ENCODE measurements at regions not wholly inside any gene's neighbourhood (a gene's known extent, or its start where the extent isn't known, plus 50 kb on each side); places are given as distances from the start of the nearest gene placed in this dataset.

- Histone ChIP-seq H2BK12ac (ENCODE audit: low read length) (no peak overlapping the region), H3K23ac (ENCODE audit: low read depth, low read length, poor library complexity) (no peak overlapping the region), H4K91ac (ENCODE audit: low read depth, low read length, poor library complexity) (no peak overlapping the region), H3K9ac (ENCODE audit: low read depth, low read length, poor library complexity) (no peak overlapping the region), H3K27me3 (ENCODE audit: control insufficient read depth in 3 of 3, insufficient read depth in 3 of 3, low read depth in 1 of 3, low read length in 3 of 3) (no peaks in the 10 kb centered on the region), H3K27ac (replicated peaks; ENCODE audit: low read length) (no peak overlapping the region), H3K79me1 (ENCODE audit: low read depth, low read length) (no peaks in the 10 kb centered on the region), H2AK5ac (ENCODE audit: low read depth, low read length) (no peak overlapping the region), H3K9me3 (replicated peaks in 1 of 2; ENCODE audit: control insufficient read depth in 2 of 2, insufficient read depth in 1 of 2, low read depth in 1 of 2, low read length in 2 of 2) (peaks cover 0 to 8% of the 10 kb centered on the region in 2 donors), H3K4ac (ENCODE audit: low read length) (no peak overlapping the region), H3K4me1 (ENCODE audit: control insufficient read depth in 2 of 2, insufficient read depth in 1 of 2, low read depth in 1 of 2, low read length in 2 of 2) (peaks cover 0 to 4% of the 10 kb centered on the region in 2 donors), H2BK15ac (ENCODE audit: low read length) (no peak overlapping the region), H3K36me3 (replicated peaks in 1 of 2; ENCODE audit: control insufficient read depth in 2 of 2, insufficient read depth in 2 of 2, low read length in 2 of 2) (no peaks in the 10 kb centered on the region), H2AFZ (ENCODE audit: low read length) (no peak overlapping the region), H3K4me2 (ENCODE audit: insufficient read depth, low read length, poor library complexity, severe bottlenecking) (no peak overlapping the region), H2BK120ac (ENCODE audit: low read depth, low read length) (no peak overlapping the region), H3K18ac (ENCODE audit: low read length) (no peak overlapping the region), H3K4me3 (ENCODE audit: low read length in 2 of 2) (no peak overlapping the region), H4K8ac (ENCODE audit: low read depth, low read length) (no peak overlapping the region), H3K14ac (ENCODE audit: low read length) (no peak overlapping the region), H2BK5ac (ENCODE audit: low read length) (no peak overlapping the region)
- no peak for DNase-seq (ENCODE audit: low spot score)
- WGBS, 2 donors (ENCODE audit: extremely low coverage in 2 of 2, insufficient read length in 2 of 2, insufficient replicate concordance in 1 of 2) = no CpG with 5 or more reads among the region's 1 CpG
Measured at GRCh38 chr5:61811052-61811451, 479.0 kb downstream of the ZSWIM6 start.

- Histone ChIP-seq H3K4me3 (ENCODE audit: low read length in 2 of 2) (no peak overlapping the region), H3K36me3 (replicated peaks in 1 of 2; ENCODE audit: control insufficient read depth in 2 of 2, insufficient read depth in 2 of 2, low read length in 2 of 2) (no peaks in the 10 kb centered on the region), H2BK120ac (ENCODE audit: low read depth, low read length) (no peak overlapping the region), H2AFZ (ENCODE audit: low read length) (no peak overlapping the region), H3K4me1 (ENCODE audit: control insufficient read depth in 2 of 2, insufficient read depth in 1 of 2, low read depth in 1 of 2, low read length in 2 of 2) (peaks cover 0 to 15% of the 10 kb centered on the region in 2 donors), H4K91ac (ENCODE audit: low read depth, low read length, poor library complexity) (no peak overlapping the region), H2AK5ac (ENCODE audit: low read depth, low read length) (no peak overlapping the region), H3K79me1 (ENCODE audit: low read depth, low read length) (no peaks in the 10 kb centered on the region), H2BK12ac (ENCODE audit: low read length) (no peak overlapping the region), H4K8ac (ENCODE audit: low read depth, low read length) (no peak overlapping the region), H3K4me2 (ENCODE audit: insufficient read depth, low read length, poor library complexity, severe bottlenecking) (no peak overlapping the region), H3K9me3 (replicated peaks in 1 of 2; ENCODE audit: control insufficient read depth in 2 of 2, insufficient read depth in 1 of 2, low read depth in 1 of 2, low read length in 2 of 2) (peaks cover 0 to 8% of the 10 kb centered on the region in 2 donors), H3K9ac (ENCODE audit: low read depth, low read length, poor library complexity) (no peak overlapping the region), H3K4ac (ENCODE audit: low read length) (no peak overlapping the region), H3K18ac (ENCODE audit: low read length) (no peak overlapping the region), H3K14ac (ENCODE audit: low read length) (no peak overlapping the region), H3K23ac (ENCODE audit: low read depth, low read length, poor library complexity) (no peak overlapping the region), H3K27me3 (ENCODE audit: control insufficient read depth in 3 of 3, insufficient read depth in 3 of 3, low read depth in 1 of 3, low read length in 3 of 3) (no peaks in the 10 kb centered on the region), H3K27ac (replicated peaks; ENCODE audit: low read length) (no peak overlapping the region), H2BK15ac (ENCODE audit: low read length) (no peak overlapping the region), H2BK5ac (ENCODE audit: low read length) (no peak overlapping the region)
- WGBS, 2 donors (ENCODE audit: extremely low coverage in 2 of 2, insufficient read length in 2 of 2, insufficient replicate concordance in 1 of 2) = no CpG with 5 or more reads among the region's 1 CpG
- no peak for DNase-seq (ENCODE audit: low spot score)
Measured at GRCh38 chr5:61813361-61813760, 481.3 kb downstream of the ZSWIM6 start.

- no peak overlapping the region for H3K14ac ChIP-seq (ENCODE audit: low read length)
- H3K4ac ChIP-seq (ENCODE audit: low read length) = no peak overlapping the region
- peaks cover 0 to 15% of the 10 kb centered on the region in 2 donors for H3K4me1 ChIP-seq (ENCODE audit: control insufficient read depth in 2 of 2, insufficient read depth in 1 of 2, low read depth in 1 of 2, low read length in 2 of 2)
- H3K23ac ChIP-seq (ENCODE audit: low read depth, low read length, poor library complexity) = no peak overlapping the region
- H4K8ac ChIP-seq (ENCODE audit: low read depth, low read length) = no peak overlapping the region
- WGBS, 2 donors (ENCODE audit: extremely low coverage in 2 of 2, insufficient read length in 2 of 2, insufficient replicate concordance in 1 of 2) = no CpG with 5 or more reads among the region's 1 CpG
- H3K4me2 ChIP-seq (ENCODE audit: insufficient read depth, low read length, poor library complexity, severe bottlenecking) = no peak overlapping the region
- no peak for DNase-seq (ENCODE audit: low spot score)
- no peaks in the 10 kb centered on the region for H3K27me3 ChIP-seq (ENCODE audit: control insufficient read depth in 3 of 3, insufficient read depth in 3 of 3, low read depth in 1 of 3, low read length in 3 of 3)
- no peak overlapping the region for H2BK120ac ChIP-seq (ENCODE audit: low read depth, low read length)
- H3K9me3 ChIP-seq (replicated peaks in 1 of 2; ENCODE audit: control insufficient read depth in 2 of 2, insufficient read depth in 1 of 2, low read depth in 1 of 2, low read length in 2 of 2) = peaks cover 0 to 17% of the 10 kb centered on the region in 2 donors
- no peak overlapping the region for H4K91ac ChIP-seq (ENCODE audit: low read depth, low read length, poor library complexity)
- H3K18ac ChIP-seq (ENCODE audit: low read length) = no peak overlapping the region
- no peak overlapping the region for H2BK15ac ChIP-seq (ENCODE audit: low read length)
- no peaks in the 10 kb centered on the region for H3K36me3 ChIP-seq (replicated peaks in 1 of 2; ENCODE audit: control insufficient read depth in 2 of 2, insufficient read depth in 2 of 2, low read length in 2 of 2)
- no peak overlapping the region for H2AFZ ChIP-seq (ENCODE audit: low read length)
- H3K4me3 ChIP-seq (ENCODE audit: low read length in 2 of 2) = no peak overlapping the region
- H3K27ac ChIP-seq (replicated peaks; ENCODE audit: low read length) = no peak overlapping the region
- no peak overlapping the region for H2BK12ac ChIP-seq (ENCODE audit: low read length)
- H3K79me1 ChIP-seq (ENCODE audit: low read depth, low read length) = no peaks in the 10 kb centered on the region
- no peak overlapping the region for H3K9ac ChIP-seq (ENCODE audit: low read depth, low read length, poor library complexity)
- no peak overlapping the region for H2BK5ac ChIP-seq (ENCODE audit: low read length)
- H2AK5ac ChIP-seq (ENCODE audit: low read depth, low read length) = no peak overlapping the region
Measured at GRCh38 chr5:61815339-61815738, 483.3 kb downstream of the ZSWIM6 start.

GRCh38 chr5:61816146-61816545 is 484.1 kb downstream of the ZSWIM6 start:
- Histone ChIP-seq H3K9ac (ENCODE audit: low read depth, low read length, poor library complexity) (no peak overlapping the region), H3K23ac (ENCODE audit: low read depth, low read length, poor library complexity) (no peak overlapping the region), H3K36me3 (replicated peaks in 1 of 2; ENCODE audit: control insufficient read depth in 2 of 2, insufficient read depth in 2 of 2, low read length in 2 of 2) (no peaks in the 10 kb centered on the region), H3K18ac (ENCODE audit: low read length) (no peak overlapping the region), H3K4me3 (ENCODE audit: low read length in 2 of 2) (no peak overlapping the region), H2BK12ac (ENCODE audit: low read length) (no peak overlapping the region), H2AFZ (ENCODE audit: low read length) (peak overlapping the region; percentile 58), H3K4me1 (ENCODE audit: control insufficient read depth in 2 of 2, insufficient read depth in 1 of 2, low read depth in 1 of 2, low read length in 2 of 2) (peaks cover 4 to 19% of the 10 kb centered on the region in 2 donors), H3K4ac (ENCODE audit: low read length) (no peak overlapping the region), H3K79me1 (ENCODE audit: low read depth, low read length) (no peaks in the 10 kb centered on the region), H2BK5ac (ENCODE audit: low read length) (no peak overlapping the region), H2BK120ac (ENCODE audit: low read depth, low read length) (no peak overlapping the region), H3K14ac (ENCODE audit: low read length) (no peak overlapping the region), H3K4me2 (ENCODE audit: insufficient read depth, low read length, poor library complexity, severe bottlenecking) (no peak overlapping the region), H2AK5ac (ENCODE audit: low read depth, low read length) (no peak overlapping the region), H4K8ac (ENCODE audit: low read depth, low read length) (no peak overlapping the region), H3K27ac (replicated peaks; ENCODE audit: low read length) (no peak overlapping the region), H2BK15ac (ENCODE audit: low read length) (no peak overlapping the region), H4K91ac (ENCODE audit: low read depth, low read length, poor library complexity) (no peak overlapping the region), H3K27me3 (ENCODE audit: control insufficient read depth in 3 of 3, insufficient read depth in 3 of 3, low read depth in 1 of 3, low read length in 3 of 3) (no peaks in the 10 kb centered on the region), H3K9me3 (replicated peaks in 1 of 2; ENCODE audit: control insufficient read depth in 2 of 2, insufficient read depth in 1 of 2, low read depth in 1 of 2, low read length in 2 of 2) (peaks cover 0 to 17% of the 10 kb centered on the region in 2 donors)
- no CpG with 5 or more reads among the region's 9 CpGs for WGBS, 2 donors (ENCODE audit: extremely low coverage in 2 of 2, insufficient read length in 2 of 2, insufficient replicate concordance in 1 of 2)
- DNase-seq (ENCODE audit: low spot score) = no peak
